Suprapubic skin (tissue), 3 donors: ENCODE measurements at regions not wholly inside any gene's neighbourhood (a gene's known extent, or its start where the extent isn't known, plus 50 kb on each side); places are given as distances from the start of the nearest gene placed in this dataset.

Source experiments
- POLR2A ChIP-seq, 2 donors: fragments of 450-650 bp; IDR thresholded peaks; one replicate each; pipeline ENCODE4 v1.6.1; 2017; ENCODE audit warnings: antibody characterized with exemption in 2 of 2, mild to moderate bottlenecking in 2 of 2, moderate library complexity in 2 of 2
- TF ChIP-seq, protein P1 (sequence below), 2 donors: fragments of 200-600 bp in 1 of 2; fragments of 450-650 bp in 1 of 2; sonication (generic) in 1 of 2; IDR thresholded peaks; one replicate each; pipeline ENCODE4 v1.5.1; 2016 to 2019; ENCODE audit warnings: antibody characterized with exemption in 2 of 2, mild to moderate bottlenecking in 1 of 2, moderate library complexity in 1 of 2

DNA sequence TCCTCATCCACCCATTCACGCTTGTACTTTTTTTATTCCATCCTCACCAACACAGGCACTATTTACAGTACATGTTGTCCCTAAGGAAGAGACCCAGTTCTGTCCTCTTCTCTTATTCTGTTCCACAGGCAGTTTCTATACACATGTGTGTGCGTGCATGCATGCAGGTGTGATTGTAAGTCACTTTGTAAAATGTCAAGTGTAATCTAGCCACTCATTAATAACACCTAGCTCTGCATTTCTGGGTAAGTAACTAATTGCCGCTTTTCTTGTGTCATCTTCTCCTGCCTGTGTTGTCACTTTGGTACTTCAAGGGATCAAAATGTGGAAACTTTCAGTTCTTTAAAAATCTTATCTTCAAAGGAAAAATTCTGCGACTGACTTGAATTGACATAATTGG, 377.2 kb downstream of the SEC16B start:
- TF ChIP-seq, protein P1, sequence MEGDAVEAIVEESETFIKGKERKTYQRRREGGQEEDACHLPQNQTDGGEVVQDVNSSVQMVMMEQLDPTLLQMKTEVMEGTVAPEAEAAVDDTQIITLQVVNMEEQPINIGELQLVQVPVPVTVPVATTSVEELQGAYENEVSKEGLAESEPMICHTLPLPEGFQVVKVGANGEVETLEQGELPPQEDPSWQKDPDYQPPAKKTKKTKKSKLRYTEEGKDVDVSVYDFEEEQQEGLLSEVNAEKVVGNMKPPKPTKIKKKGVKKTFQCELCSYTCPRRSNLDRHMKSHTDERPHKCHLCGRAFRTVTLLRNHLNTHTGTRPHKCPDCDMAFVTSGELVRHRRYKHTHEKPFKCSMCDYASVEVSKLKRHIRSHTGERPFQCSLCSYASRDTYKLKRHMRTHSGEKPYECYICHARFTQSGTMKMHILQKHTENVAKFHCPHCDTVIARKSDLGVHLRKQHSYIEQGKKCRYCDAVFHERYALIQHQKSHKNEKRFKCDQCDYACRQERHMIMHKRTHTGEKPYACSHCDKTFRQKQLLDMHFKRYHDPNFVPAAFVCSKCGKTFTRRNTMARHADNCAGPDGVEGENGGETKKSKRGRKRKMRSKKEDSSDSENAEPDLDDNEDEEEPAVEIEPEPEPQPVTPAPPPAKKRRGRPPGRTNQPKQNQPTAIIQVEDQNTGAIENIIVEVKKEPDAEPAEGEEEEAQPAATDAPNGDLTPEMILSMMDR (IDR thresholded peaks at IDR 0.05) = no peak
- no peak for TF ChIP-seq POLR2A (IDR thresholded peaks at IDR 0.05)
